ENCODE measurements at regions not wholly inside any gene's neighbourhood (a gene's known extent, or its start where the extent isn't known, plus 50 kb on each side); places are given as distances from the start of the nearest gene placed in this dataset.

- ChIA-PET POLR2A (ENCODE audit: partially characterized antibody) (no interaction called here), CTCF (ENCODE audit: partially characterized antibody) (no interaction called here)
- no peaks in the 10 kb centered on the region for H3K27me3 Mint-ChIP-seq
- intact Hi-C loops (cut with micrococcal nuclease) = no loop called here
- no peaks in the 10 kb centered on the region for H3K36me3 Mint-ChIP-seq
- Histone ChIP-seq H3K4me3 (ENCODE audit: low read length in 2 of 2) (no peak overlapping the region), H3K36me3 (ENCODE audit: insufficient read depth, low read length) (no peaks in the 10 kb centered on the region), H3K27ac (ENCODE audit: low read depth, low read length) (no peak overlapping the region), H3K9me3 (ENCODE audit: control insufficient read depth in 1 of 2, low read length in 2 of 2) (no peaks in the 10 kb centered on the region), H3K27me3 (ENCODE audit: insufficient read depth, low read length) (no peaks in the 10 kb centered on the region), H3K4me1 (ENCODE audit: insufficient read depth, low read length) (no peaks in the 10 kb centered on the region)
- H3K4me1 Mint-ChIP-seq = no peaks in the 10 kb centered on the region
- peaks cover 0 to 5% (median under 1%) of the 10 kb centered on the region in 8 donors for H3K9me3 Mint-ChIP-seq
- no peak overlapping the region for H3K4me3 Mint-ChIP-seq
- no peak for DNase-seq
- no peak overlapping the region for H3K27ac Mint-ChIP-seq
Measured at GRCh38 chr12:97209997-97210396, 252.6 kb upstream of the RMST start.

GRCh38 chr12:97211416-97211930 is 251.1 kb upstream of the RMST start:
- peaks cover 0 to 5% (median under 1%) of the 10 kb centered on the region in 8 donors for H3K9me3 Mint-ChIP-seq
- intact Hi-C loops (cut with micrococcal nuclease) = no loop called here
- no peak overlapping the region for H3K4me3 ChIP-seq (ENCODE audit: low read length in 2 of 2)
- H3K27me3 Mint-ChIP-seq = no peaks in the 10 kb centered on the region
- no peaks in the 10 kb centered on the region for H3K27me3 ChIP-seq (ENCODE audit: insufficient read depth, low read length)
- H3K9me3 ChIP-seq (ENCODE audit: control insufficient read depth in 1 of 2, low read length in 2 of 2) = no peaks in the 10 kb centered on the region
- ChIA-PET POLR2A (ENCODE audit: partially characterized antibody) (no interaction called here), CTCF (ENCODE audit: partially characterized antibody) (no interaction called here)
- no peak for DNase-seq
- H3K4me3 Mint-ChIP-seq = no peak overlapping the region
- no peaks in the 10 kb centered on the region for H3K36me3 Mint-ChIP-seq
- H3K27ac ChIP-seq (ENCODE audit: low read depth, low read length) = no peak overlapping the region
- no peaks in the 10 kb centered on the region for H3K36me3 ChIP-seq (ENCODE audit: insufficient read depth, low read length)
- H3K4me1 ChIP-seq (ENCODE audit: insufficient read depth, low read length) = no peaks in the 10 kb centered on the region
- no peaks in the 10 kb centered on the region for H3K4me1 Mint-ChIP-seq
- H3K27ac Mint-ChIP-seq = no peak overlapping the region

- H3K9me3 Mint-ChIP-seq = peaks cover 0 to 4% (median 0%) of the 10 kb centered on the region in 8 donors
Measured at GRCh38 chr12:97216848-97217247, 245.8 kb upstream of the RMST start.

DNA sequence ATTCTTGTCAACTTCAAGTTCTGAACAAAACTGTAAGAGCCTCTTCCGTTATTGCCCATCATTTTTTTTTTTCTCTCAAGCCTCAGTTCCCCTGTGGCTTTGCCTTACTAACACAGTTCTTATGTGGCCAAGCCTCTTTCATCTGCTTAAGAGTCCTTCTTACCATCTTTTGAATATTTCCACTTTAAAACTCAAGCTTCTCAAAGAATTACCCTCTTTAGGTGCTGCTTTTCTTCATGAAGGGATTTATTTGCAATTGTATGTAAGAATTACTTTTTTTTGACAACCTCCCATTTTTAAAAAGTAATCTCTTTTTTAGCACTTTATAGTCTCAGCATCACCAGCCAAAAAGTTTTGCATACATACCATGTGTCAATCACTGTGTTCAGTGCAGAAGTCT is 240.2 kb upstream of the RMST start:
- H3K27ac ChIP-seq (ENCODE audit: low read depth, low read length) = no peak overlapping the region
- H3K27me3 ChIP-seq (ENCODE audit: insufficient read depth, low read length) = no peaks in the 10 kb centered on the region
- no peaks in the 10 kb centered on the region for H3K4me1 ChIP-seq (ENCODE audit: insufficient read depth, low read length)
- H3K36me3 ChIP-seq (ENCODE audit: insufficient read depth, low read length) = no peaks in the 10 kb centered on the region
- H3K27ac Mint-ChIP-seq = no peak overlapping the region
- DNase-seq = no peak
- no peak overlapping the region for H3K4me3 Mint-ChIP-seq
- intact Hi-C loops (cut with micrococcal nuclease) = no loop called here
- POLR2A ChIA-PET (ENCODE audit: partially characterized antibody) = no interaction called here
- no peak overlapping the region for H3K4me3 ChIP-seq (ENCODE audit: low read length in 2 of 2)
- peaks cover 0 to 5% (median 0%) of the 10 kb centered on the region in 8 donors for H3K9me3 Mint-ChIP-seq
- CTCF ChIA-PET (ENCODE audit: partially characterized antibody) = no interaction called here
- H3K36me3 Mint-ChIP-seq = no peaks in the 10 kb centered on the region
- H3K9me3 ChIP-seq (ENCODE audit: control insufficient read depth in 1 of 2, low read length in 2 of 2) = no peaks in the 10 kb centered on the region
- H3K4me1 Mint-ChIP-seq = no peaks in the 10 kb centered on the region
- H3K27me3 Mint-ChIP-seq = peaks cover 0 to 4% of the 10 kb centered on the region in 2 donors

More at GRCh38 chr12:97216848-97217247, 245.8 kb upstream of the RMST start:
- peaks cover 0 to 2% of the 10 kb centered on the region in 2 donors for H3K27me3 Mint-ChIP-seq
- no peaks in the 10 kb centered on the region for H3K36me3 Mint-ChIP-seq
- Histone ChIP-seq H3K9me3 (ENCODE audit: control insufficient read depth in 1 of 2, low read length in 2 of 2) (no peaks in the 10 kb centered on the region), H3K27ac (ENCODE audit: low read depth, low read length) (no peak overlapping the region), H3K4me1 (ENCODE audit: insufficient read depth, low read length) (no peaks in the 10 kb centered on the region), H3K4me3 (ENCODE audit: low read length in 2 of 2) (no peak overlapping the region), H3K36me3 (ENCODE audit: insufficient read depth, low read length) (no peaks in the 10 kb centered on the region), H3K27me3 (ENCODE audit: insufficient read depth, low read length) (no peaks in the 10 kb centered on the region)
- no peak overlapping the region for H3K4me3 Mint-ChIP-seq
- ChIA-PET POLR2A (ENCODE audit: partially characterized antibody) (no interaction called here), CTCF (ENCODE audit: partially characterized antibody) (no interaction called here)
- no peak for DNase-seq
- H3K27ac Mint-ChIP-seq = no peak overlapping the region
- intact Hi-C loops (cut with micrococcal nuclease) = no loop called here
- no peaks in the 10 kb centered on the region for H3K4me1 Mint-ChIP-seq

GRCh38 chr12:97223419-97223818 is 239.2 kb upstream of the RMST start:
- Histone ChIP-seq H3K9me3 (ENCODE audit: control insufficient read depth in 1 of 2, low read length in 2 of 2) (no peaks in the 10 kb centered on the region), H3K27me3 (ENCODE audit: insufficient read depth, low read length) (no peaks in the 10 kb centered on the region), H3K27ac (ENCODE audit: low read depth, low read length) (no peak overlapping the region), H3K4me3 (ENCODE audit: low read length in 2 of 2) (no peak overlapping the region), H3K4me1 (ENCODE audit: insufficient read depth, low read length) (no peaks in the 10 kb centered on the region), H3K36me3 (ENCODE audit: insufficient read depth, low read length) (no peaks in the 10 kb centered on the region)
- no peak overlapping the region for H3K27ac Mint-ChIP-seq
- CTCF ChIA-PET (ENCODE audit: partially characterized antibody) = no interaction called here
- intact Hi-C loops (cut with micrococcal nuclease) = no loop called here
- POLR2A ChIA-PET (ENCODE audit: partially characterized antibody) = no interaction called here
- no peak for DNase-seq
- no peaks in the 10 kb centered on the region for H3K36me3 Mint-ChIP-seq
- H3K27me3 Mint-ChIP-seq = peaks cover 0 to 4% of the 10 kb centered on the region in 2 donors
- no peak overlapping the region for H3K4me3 Mint-ChIP-seq
- H3K9me3 Mint-ChIP-seq = peaks cover 0 to 5% (median 0%) of the 10 kb centered on the region in 8 donors
- H3K4me1 Mint-ChIP-seq = no peaks in the 10 kb centered on the region

- POLR2A ChIA-PET (ENCODE audit: partially characterized antibody) = no interaction called here
- H3K4me3 Mint-ChIP-seq = no peak overlapping the region
Measured at GRCh38 chr12:97229004-97229403, 233.6 kb upstream of the RMST start.

GRCh38 chr12:97235102-97235501 is 227.5 kb upstream of the RMST start:
- Mint-ChIP-seq H3K36me3 (no peaks in the 10 kb centered on the region), H3K9me3 (no peaks in the 10 kb centered on the region), H3K27me3 (peaks cover 1 to 3% of the 10 kb centered on the region in 2 donors), H3K4me3 (no peak overlapping the region), H3K27ac (no peak overlapping the region), H3K4me1 (no peaks in the 10 kb centered on the region)
- Histone ChIP-seq H3K4me3 (ENCODE audit: low read length in 2 of 2) (no peak overlapping the region), H3K9me3 (ENCODE audit: control insufficient read depth in 1 of 2, low read length in 2 of 2) (no peaks in the 10 kb centered on the region), H3K27me3 (ENCODE audit: insufficient read depth, low read length) (no peaks in the 10 kb centered on the region), H3K4me1 (ENCODE audit: insufficient read depth, low read length) (no peaks in the 10 kb centered on the region), H3K36me3 (ENCODE audit: insufficient read depth, low read length) (no peaks in the 10 kb centered on the region), H3K27ac (ENCODE audit: low read depth, low read length) (no peak overlapping the region)
- intact Hi-C loops (cut with micrococcal nuclease) = no loop called here
- ChIA-PET CTCF (ENCODE audit: partially characterized antibody) (no interaction called here), POLR2A (ENCODE audit: partially characterized antibody) (no interaction called here)
- DNase-seq = no peak

More at GRCh38 chr12:97229004-97229403, 233.6 kb upstream of the RMST start:
- H3K36me3 Mint-ChIP-seq = no peaks in the 10 kb centered on the region
- peaks cover 1% of the 10 kb centered on the region in 2 donors for H3K27me3 Mint-ChIP-seq
- no peak overlapping the region for H3K27ac ChIP-seq (ENCODE audit: low read depth, low read length)
- intact Hi-C loops (cut with micrococcal nuclease) = no loop called here
- peaks cover 0 to 5% (median 0%) of the 10 kb centered on the region in 8 donors for H3K9me3 Mint-ChIP-seq
- no peak overlapping the region for H3K4me3 ChIP-seq (ENCODE audit: low read length in 2 of 2)
- CTCF ChIA-PET (ENCODE audit: partially characterized antibody) = no interaction called here
- H3K27ac Mint-ChIP-seq = no peak overlapping the region
- H3K9me3 ChIP-seq (ENCODE audit: control insufficient read depth in 1 of 2, low read length in 2 of 2) = no peaks in the 10 kb centered on the region
- no peak for DNase-seq
- no peaks in the 10 kb centered on the region for H3K4me1 Mint-ChIP-seq
- H3K4me1 ChIP-seq (ENCODE audit: insufficient read depth, low read length) = no peaks in the 10 kb centered on the region
- no peaks in the 10 kb centered on the region for H3K36me3 ChIP-seq (ENCODE audit: insufficient read depth, low read length)
- no peaks in the 10 kb centered on the region for H3K27me3 ChIP-seq (ENCODE audit: insufficient read depth, low read length)

DNA sequence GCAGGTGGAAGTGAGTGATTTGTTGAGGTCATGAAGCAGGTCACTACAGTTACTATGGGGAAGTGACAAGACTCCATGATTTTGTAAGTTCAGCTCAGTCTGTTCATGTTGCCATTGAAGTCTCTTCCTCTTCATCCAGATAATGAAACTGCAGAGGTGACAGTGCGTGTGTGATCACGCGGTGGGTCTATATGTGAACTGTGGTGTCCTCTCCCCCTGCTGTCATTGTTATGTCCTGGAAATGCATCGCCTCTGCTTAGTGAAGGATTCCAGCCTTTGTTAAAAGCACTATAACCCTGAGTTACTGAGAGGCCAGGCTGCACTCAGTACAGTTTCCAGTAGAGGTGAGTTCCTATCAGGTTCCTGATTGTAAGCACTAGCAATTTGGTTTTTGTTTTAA is 216.2 kb upstream of the RMST start:
- CTCF ChIA-PET (ENCODE audit: partially characterized antibody) = no interaction called here
- H3K36me3 Mint-ChIP-seq = no peaks in the 10 kb centered on the region
- no peaks in the 10 kb centered on the region for H3K4me1 Mint-ChIP-seq
- DNase-seq = peak in 1 of 5 donors; percentile 37
- Histone ChIP-seq H3K9me3 (ENCODE audit: control insufficient read depth in 1 of 2, low read length in 2 of 2) (no peaks in the 10 kb centered on the region), H3K36me3 (ENCODE audit: insufficient read depth, low read length) (no peaks in the 10 kb centered on the region), H3K27me3 (ENCODE audit: insufficient read depth, low read length) (no peaks in the 10 kb centered on the region), H3K27ac (ENCODE audit: low read depth, low read length) (no peak overlapping the region), H3K4me1 (ENCODE audit: insufficient read depth, low read length) (no peaks in the 10 kb centered on the region), H3K4me3 (ENCODE audit: low read length in 2 of 2) (no peak overlapping the region)
- POLR2A ChIA-PET (ENCODE audit: partially characterized antibody) = no interaction called here
- intact Hi-C loops (cut with micrococcal nuclease) = no loop called here
- H3K27ac Mint-ChIP-seq = no peak overlapping the region
- H3K9me3 Mint-ChIP-seq = peaks cover 0 to 4% (median 0%) of the 10 kb centered on the region in 8 donors
- H3K27me3 Mint-ChIP-seq = peaks cover 0 to 4% of the 10 kb centered on the region in 2 donors
- no peak overlapping the region for H3K4me3 Mint-ChIP-seq
